DND-41 (cell line): ENCODE measurements at regions not wholly inside any gene's neighbourhood (a gene's known extent, or its start where the extent isn't known, plus 50 kb on each side); places are given as distances from the start of the nearest gene placed in this dataset.

Source experiments
- ATAC-seq: fragments of 200-7000 bp; cut with Tn5 transposase; 3 replicates; pipeline ENCODE4 v1.9.1; 2021; ENCODE audit warnings: low read depth; ENCODE audit not compliant: insufficient read depth
- DNase-seq: peaks from one replicate; pipeline ENCODE4 v3.0.0-alpha.2; 2020
- H2AFZ ChIP-seq: 2 replicates; pipeline ENCODE4 v1.6.0; 2012; ENCODE audit warnings: low read depth, low read length
- H3K27ac ChIP-seq: 2 replicates; pipeline ENCODE4 v1.5.1; 2012; ENCODE audit warnings: low read length, inconsistent platforms
- H3K27me3 ChIP-seq: fragments of 200-600 bp; sonication (generic); 2 replicates; pipeline ENCODE4 v1.6.0; 2012; ENCODE audit warnings: low read length, mild to moderate bottlenecking, inconsistent platforms; ENCODE audit not compliant: insufficient read depth, poor library complexity
- H3K36me3 ChIP-seq: 2 replicates; pipeline ENCODE4 v1.5.1; 2012; ENCODE audit warnings: low read length, inconsistent platforms; ENCODE audit not compliant: insufficient read depth
- H3K4me1 ChIP-seq: 2 replicates; pipeline ENCODE4 v1.5.1; 2012; ENCODE audit warnings: mild to moderate bottlenecking, low read length; ENCODE audit not compliant: insufficient read depth
- H3K4me2 ChIP-seq: 2 replicates; pipeline ENCODE4 v1.6.0; 2012; ENCODE audit warnings: mild to moderate bottlenecking, moderate library complexity, low read length, inconsistent platforms; ENCODE audit not compliant: insufficient read depth
- H3K4me3 ChIP-seq, 2 experiments: fragments of 200-600 bp in 1 of 2; shearing (Covaris generic) in 1 of 2; 2 replicates each; pipeline ENCODE4 v1.5.1; 2012 to 2016; ENCODE audit warnings: inconsistent platforms in 2 of 2, low read length in 2 of 2, mild to moderate bottlenecking in 2 of 2, low read depth in 1 of 2, moderate library complexity in 1 of 2
- H3K79me2 ChIP-seq: 2 replicates; pipeline ENCODE4 v1.6.0; 2012; ENCODE audit warnings: low read length, inconsistent platforms; ENCODE audit not compliant: insufficient read depth
- H3K9ac ChIP-seq: 2 replicates; pipeline ENCODE4 v1.6.0; 2012; ENCODE audit warnings: low read depth, mild to moderate bottlenecking, inconsistent platforms, low read length, moderate library complexity
- H3K9me3 ChIP-seq: 2 replicates; pipeline ENCODE4 v1.5.1; 2012; ENCODE audit warnings: low read length, moderate library complexity, mild to moderate bottlenecking, inconsistent platforms; ENCODE audit not compliant: insufficient read depth, severe bottlenecking
- H4K20me1 ChIP-seq: 2 replicates; pipeline ENCODE4 v1.6.0; 2012; ENCODE audit warnings: low read length; ENCODE audit not compliant: insufficient read depth
- CTCF ChIP-seq: IDR thresholded peaks from 2 replicates; pipeline ENCODE4 v1.5.1; 2012; ENCODE audit warnings: borderline replicate concordance, low read length, moderate library complexity, mild to moderate bottlenecking; ENCODE audit not compliant: poor library complexity, severe bottlenecking; ENCODE audit errors: extremely low read depth
- EZH2 ChIP-seq: IDR thresholded peaks from 3 replicates; pipeline ENCODE4 v1.6.1; 2012; ENCODE audit warnings: borderline replicate concordance, low read depth, mild to moderate bottlenecking, moderate library complexity, low read length, inconsistent platforms; ENCODE audit not compliant: severe bottlenecking

DNA sequence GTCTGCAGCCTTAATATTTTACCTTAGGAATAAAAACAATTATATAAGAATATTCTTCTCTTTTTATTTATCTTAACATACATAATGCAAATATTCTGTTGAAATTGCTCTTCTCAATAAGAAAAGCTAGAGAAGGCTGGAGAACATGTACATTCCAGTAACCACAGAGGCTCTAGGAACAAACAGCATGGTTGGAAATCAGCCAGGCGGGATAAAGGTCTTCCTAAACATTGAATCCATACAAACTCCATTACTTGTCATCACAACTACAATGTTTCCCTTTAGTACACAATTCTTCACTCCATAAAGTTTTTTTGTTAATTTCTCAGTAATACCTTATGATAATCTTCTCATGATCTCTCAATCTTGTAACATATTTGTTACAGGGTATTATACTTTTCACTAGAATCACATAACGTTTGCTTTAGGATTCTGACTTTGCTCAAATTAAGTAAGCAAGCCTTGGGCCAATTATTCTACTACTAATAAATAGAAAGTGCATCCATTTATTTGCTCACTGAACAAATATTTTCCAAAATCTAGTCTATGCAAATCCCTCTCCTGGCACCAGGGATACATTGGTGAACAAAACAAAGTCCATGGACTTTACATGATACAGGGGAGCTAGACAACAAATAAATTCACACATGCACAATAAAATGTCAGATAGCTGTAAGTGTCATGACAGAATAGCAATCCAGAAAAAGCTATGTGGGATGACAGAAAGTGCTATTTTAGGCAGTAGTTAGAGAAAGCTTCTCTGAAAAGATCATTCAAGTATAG is 237.5 kb upstream of the TMTC1 start:
- DNase-seq: no peak
- Histone ChIP-seq H3K4me2 (no peak overlapping the region), H3K4me3 (no peak overlapping the region), H3K9me3 (no peaks in the 10 kb centered on the region), H3K27ac (no peak overlapping the region), H4K20me1 (no peaks in the 10 kb centered on the region), H2AFZ (no peak overlapping the region), H3K27me3 (no peaks in the 10 kb centered on the region), H3K79me2 (no peaks in the 10 kb centered on the region), H3K4me1 (no peaks in the 10 kb centered on the region), H3K9ac (no peak overlapping the region), H3K36me3 (no peaks in the 10 kb centered on the region)
- TF ChIP-seq EZH2: no peak
- no peak for TF ChIP-seq CTCF
- ATAC-seq: no peak

DNA sequence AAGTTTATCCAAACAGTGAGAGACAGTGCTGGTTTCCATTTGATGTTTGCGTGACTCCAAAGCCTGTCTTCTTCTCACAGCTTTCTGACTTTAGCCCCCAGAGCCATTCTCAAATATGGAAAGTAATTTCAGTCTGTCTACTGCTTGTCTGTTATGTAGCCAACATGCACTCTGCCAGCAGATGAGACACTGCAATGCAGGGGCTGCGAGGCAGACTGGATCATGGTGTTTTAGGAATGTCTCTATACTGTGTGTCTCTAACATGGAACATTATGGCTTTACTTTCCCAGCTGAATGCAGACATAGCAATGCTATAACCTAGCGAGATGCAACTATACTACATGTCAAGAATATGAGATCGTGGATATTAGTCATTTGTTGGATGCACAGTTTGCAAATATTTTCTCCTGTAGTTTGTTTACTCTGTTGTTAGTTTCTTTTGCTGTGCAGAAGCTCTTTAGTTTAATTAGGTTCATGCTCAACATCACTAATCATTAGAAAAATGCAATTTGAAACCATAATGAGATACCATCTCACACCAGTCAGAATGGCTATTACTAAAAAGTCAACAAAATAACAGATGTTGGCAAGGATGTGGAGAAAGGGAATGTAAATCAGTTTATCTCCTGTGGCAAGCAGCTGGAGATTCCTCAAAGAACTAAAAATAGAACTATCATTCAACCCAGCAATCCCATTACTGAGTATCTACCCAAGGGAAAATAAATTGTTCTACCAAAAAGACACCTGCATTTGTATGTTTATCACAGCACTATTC is 235.8 kb upstream of the TMTC1 start:
- Histone ChIP-seq H3K4me3 (no peak overlapping the region), H3K4me1 (no peaks in the 10 kb centered on the region), H2AFZ (no peak overlapping the region), H3K9me3 (no peaks in the 10 kb centered on the region), H4K20me1 (no peaks in the 10 kb centered on the region), H3K36me3 (no peaks in the 10 kb centered on the region), H3K79me2 (no peaks in the 10 kb centered on the region), H3K4me2 (no peak overlapping the region), H3K27ac (no peak overlapping the region), H3K9ac (no peak overlapping the region), H3K27me3 (no peaks in the 10 kb centered on the region)
- TF ChIP-seq EZH2 (no peak), CTCF (no peak)
- ATAC-seq (no peak), DNase-seq (no peak)

- ATAC-seq: no peak
- no peak overlapping the region for H3K9ac ChIP-seq
- no peaks in the 10 kb centered on the region for H3K4me1 ChIP-seq
- no peak overlapping the region for H2AFZ ChIP-seq
- H3K4me3 ChIP-seq: no peak overlapping the region
- no peaks in the 10 kb centered on the region for H3K9me3 ChIP-seq
- H3K27me3 ChIP-seq: no peaks in the 10 kb centered on the region
- H4K20me1 ChIP-seq: no peaks in the 10 kb centered on the region
- no peak for DNase-seq
- H3K27ac ChIP-seq: no peak overlapping the region
- TF ChIP-seq CTCF: no peak
- no peaks in the 10 kb centered on the region for H3K79me2 ChIP-seq
- no peak overlapping the region for H3K4me2 ChIP-seq
- no peaks in the 10 kb centered on the region for H3K36me3 ChIP-seq
Measured at GRCh38 chr12:30016540-30017055, 232.9 kb upstream of the TMTC1 start.
